K562 (cell line): ENCODE measurements at regions not wholly inside any gene's neighbourhood (a gene's known extent, or its start where the extent isn't known, plus 50 kb on each side); places are given as distances from the start of the nearest gene placed in this dataset.

Source experiments
- EZH2 ChIP-seq: IDR thresholded peaks from 2 replicates; pipeline ENCODE4 v1.6.1; 2012; ENCODE audit warnings: low read depth, mild to moderate bottlenecking, inconsistent platforms, low read length, borderline replicate concordance
- TRIM24 ChIP-seq, 2 experiments: fragments of 450-650 bp; IDR thresholded peaks; 2 replicates each; pipeline ENCODE4 v1.6.1; 2016
- ZNF12 ChIP-seq: sonication (generic); formaldehyde crosslinking; IDR thresholded peaks from 2 replicates; pipeline ENCODE4 v1.4.0; 2020; ENCODE audit warnings: mild to moderate bottlenecking, missing genetic modification reagents
- TF ChIP-seq, protein P1 (sequence below): sonication (generic); formaldehyde crosslinking; IDR thresholded peaks from 2 replicates; pipeline ENCODE4 v1.8.0; 2023; ENCODE audit warnings: mild to moderate bottlenecking, missing genetic modification reagents
- TF ChIP-seq, protein P2 (sequence below): sonication (generic); formaldehyde crosslinking; IDR thresholded peaks from 2 replicates; pipeline ENCODE4 v1.4.0; 2020; ENCODE audit warnings: mild to moderate bottlenecking, missing genetic modification reagents

DNA sequence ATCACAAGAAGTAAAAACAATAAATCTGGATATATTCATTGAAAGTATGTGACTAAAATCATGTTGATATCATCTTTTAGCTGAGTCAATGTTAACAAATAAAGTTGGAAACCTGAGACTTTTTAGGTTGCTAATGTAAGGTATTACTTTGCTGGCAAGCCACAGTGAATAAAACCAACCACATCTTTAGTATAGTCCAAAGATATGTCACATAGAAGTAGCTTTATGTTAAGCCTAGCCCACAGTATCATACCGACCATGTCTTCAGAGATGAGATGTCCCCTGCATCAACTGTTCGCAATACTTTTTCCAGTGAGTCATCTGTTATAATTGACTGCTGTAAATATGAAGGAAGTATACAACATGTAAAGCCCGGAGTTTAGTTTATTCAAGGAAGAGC, 107.6 kb upstream of the MCHR2 start:
- TF ChIP-seq TRIM24 (IDR thresholded peaks at IDR 0.05), result no peak
- TF ChIP-seq ZNF12 (CRISPR knock-in tag), result no peak
- TF ChIP-seq, protein P1, sequence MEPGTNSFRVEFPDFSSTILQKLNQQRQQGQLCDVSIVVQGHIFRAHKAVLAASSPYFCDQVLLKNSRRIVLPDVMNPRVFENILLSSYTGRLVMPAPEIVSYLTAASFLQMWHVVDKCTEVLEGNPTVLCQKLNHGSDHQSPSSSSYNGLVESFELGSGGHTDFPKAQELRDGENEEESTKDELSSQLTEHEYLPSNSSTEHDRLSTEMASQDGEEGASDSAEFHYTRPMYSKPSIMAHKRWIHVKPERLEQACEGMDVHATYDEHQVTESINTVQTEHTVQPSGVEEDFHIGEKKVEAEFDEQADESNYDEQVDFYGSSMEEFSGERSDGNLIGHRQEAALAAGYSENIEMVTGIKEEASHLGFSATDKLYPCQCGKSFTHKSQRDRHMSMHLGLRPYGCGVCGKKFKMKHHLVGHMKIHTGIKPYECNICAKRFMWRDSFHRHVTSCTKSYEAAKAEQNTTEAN (CRISPR knock-in tag), result no peak
- TF ChIP-seq, protein P2, sequence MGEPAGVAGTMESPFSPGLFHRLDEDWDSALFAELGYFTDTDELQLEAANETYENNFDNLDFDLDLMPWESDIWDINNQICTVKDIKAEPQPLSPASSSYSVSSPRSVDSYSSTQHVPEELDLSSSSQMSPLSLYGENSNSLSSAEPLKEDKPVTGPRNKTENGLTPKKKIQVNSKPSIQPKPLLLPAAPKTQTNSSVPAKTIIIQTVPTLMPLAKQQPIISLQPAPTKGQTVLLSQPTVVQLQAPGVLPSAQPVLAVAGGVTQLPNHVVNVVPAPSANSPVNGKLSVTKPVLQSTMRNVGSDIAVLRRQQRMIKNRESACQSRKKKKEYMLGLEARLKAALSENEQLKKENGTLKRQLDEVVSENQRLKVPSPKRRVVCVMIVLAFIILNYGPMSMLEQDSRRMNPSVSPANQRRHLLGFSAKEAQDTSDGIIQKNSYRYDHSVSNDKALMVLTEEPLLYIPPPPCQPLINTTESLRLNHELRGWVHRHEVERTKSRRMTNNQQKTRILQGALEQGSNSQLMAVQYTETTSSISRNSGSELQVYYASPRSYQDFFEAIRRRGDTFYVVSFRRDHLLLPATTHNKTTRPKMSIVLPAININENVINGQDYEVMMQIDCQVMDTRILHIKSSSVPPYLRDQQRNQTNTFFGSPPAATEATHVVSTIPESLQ (CRISPR knock-in tag), result no peak
- no peak for TF ChIP-seq EZH2
